ENCODE measurements at regions not wholly inside any gene's neighbourhood (a gene's known extent, or its start where the extent isn't known, plus 50 kb on each side); places are given as distances from the start of the nearest gene placed in this dataset.

DNA sequence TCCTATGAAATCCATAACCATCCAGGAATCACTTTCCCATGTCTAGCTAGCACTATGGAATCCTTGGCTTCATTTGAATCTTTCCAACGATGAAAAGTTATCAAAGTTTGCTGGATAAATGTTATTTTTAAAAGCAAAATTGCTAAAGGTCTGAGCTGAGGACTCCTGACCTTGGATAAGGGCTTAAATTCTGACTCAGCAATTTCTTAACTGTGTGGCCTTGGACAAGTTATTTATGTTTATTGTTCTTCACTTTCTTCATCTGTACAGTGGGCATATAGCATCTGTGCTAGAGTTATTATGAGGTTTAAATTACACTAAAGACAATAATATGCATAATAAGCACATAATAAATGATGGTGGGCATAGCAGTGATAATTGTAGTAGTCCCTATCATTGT is 227.5 kb downstream of the KCNS3 start:
- H2AFZ ChIP-seq (ENCODE audit: insufficient read depth, low read depth, low read length, poor library complexity, severe bottlenecking): no peak overlapping the region
- no peaks in the 10 kb centered on the region for H3K4me1 ChIP-seq (ENCODE audit: control insufficient read depth in 2 of 2, insufficient read depth in 2 of 2, low read length in 2 of 2)
- H3K4me2 ChIP-seq (replicated peaks; ENCODE audit: low read depth, low read length, poor library complexity, severe bottlenecking): no peak overlapping the region
- H3K27me3 ChIP-seq (replicated peaks in 1 of 4; ENCODE audit: control extremely low read depth in 1 of 4, control insufficient read depth in 3 of 4, insufficient read depth in 4 of 4, low read length in 3 of 4): peaks cover 0 to 3% (median 0%) of the 10 kb centered on the region in 4 experiments
- CTCF ChIA-PET: no interaction called here
- no peak overlapping the region for H3K4me3 Mint-ChIP-seq
- no peaks in the 10 kb centered on the region for H3K9me3 Mint-ChIP-seq (ENCODE audit: insufficient read depth)
- peaks cover 28% of the 10 kb centered on the region for H3K27me3 Mint-ChIP-seq
- H3K9me3 ChIP-seq (ENCODE audit: control extremely low read depth in 1 of 3, control insufficient read depth in 2 of 3, insufficient read depth in 1 of 3, low read length in 2 of 3): no peaks in the 10 kb centered on the region
- TF ChIP-seq EZH2 (IDR thresholded peaks at IDR 0.05; ENCODE audit: borderline replicate concordance, insufficient read depth, low read depth, low read length, poor library complexity, severe bottlenecking): no peak
- TF ChIP-seq, protein P1, sequence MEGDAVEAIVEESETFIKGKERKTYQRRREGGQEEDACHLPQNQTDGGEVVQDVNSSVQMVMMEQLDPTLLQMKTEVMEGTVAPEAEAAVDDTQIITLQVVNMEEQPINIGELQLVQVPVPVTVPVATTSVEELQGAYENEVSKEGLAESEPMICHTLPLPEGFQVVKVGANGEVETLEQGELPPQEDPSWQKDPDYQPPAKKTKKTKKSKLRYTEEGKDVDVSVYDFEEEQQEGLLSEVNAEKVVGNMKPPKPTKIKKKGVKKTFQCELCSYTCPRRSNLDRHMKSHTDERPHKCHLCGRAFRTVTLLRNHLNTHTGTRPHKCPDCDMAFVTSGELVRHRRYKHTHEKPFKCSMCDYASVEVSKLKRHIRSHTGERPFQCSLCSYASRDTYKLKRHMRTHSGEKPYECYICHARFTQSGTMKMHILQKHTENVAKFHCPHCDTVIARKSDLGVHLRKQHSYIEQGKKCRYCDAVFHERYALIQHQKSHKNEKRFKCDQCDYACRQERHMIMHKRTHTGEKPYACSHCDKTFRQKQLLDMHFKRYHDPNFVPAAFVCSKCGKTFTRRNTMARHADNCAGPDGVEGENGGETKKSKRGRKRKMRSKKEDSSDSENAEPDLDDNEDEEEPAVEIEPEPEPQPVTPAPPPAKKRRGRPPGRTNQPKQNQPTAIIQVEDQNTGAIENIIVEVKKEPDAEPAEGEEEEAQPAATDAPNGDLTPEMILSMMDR (IDR thresholded peaks at IDR 0.05): no peak
- DNase-seq (no peak), ATAC-seq (ENCODE audit: low read depth) (no peak)
- POLR2A ChIA-PET: no interaction called here
- no peaks in the 10 kb centered on the region for H4K20me1 ChIP-seq (ENCODE audit: control insufficient read depth, insufficient read depth, low read length, poor library complexity, severe bottlenecking)
- H3K4me3 ChIP-seq (ENCODE audit: control extremely low read depth in 1 of 5, extremely low read depth in 1 of 5, insufficient read depth in 1 of 5, low read depth in 2 of 5, low read length in 4 of 5): no peak overlapping the region
- H3K79me2 ChIP-seq (ENCODE audit: control insufficient read depth, insufficient read depth, low read length): no peaks in the 10 kb centered on the region
- no peak overlapping the region for H3K27ac ChIP-seq (ENCODE audit: low read length in 2 of 2)
- intact Hi-C loops (cut with micrococcal nuclease): no loop called here
- no peak overlapping the region for H3K27ac Mint-ChIP-seq
- no peaks in the 10 kb centered on the region for H3K36me3 ChIP-seq (replicated peaks in 1 of 2; ENCODE audit: control extremely low read depth in 1 of 2, control insufficient read depth in 1 of 2, extremely low read depth in 1 of 2, insufficient read depth in 2 of 2, low read length in 1 of 2)
- no peak overlapping the region for H3K9ac ChIP-seq (ENCODE audit: low read length)
- no peaks in the 10 kb centered on the region for H3K4me1 Mint-ChIP-seq
- no CpG with 5 or more reads among the region's 1 CpG for WGBS (ENCODE audit: insufficient coverage)

DNA sequence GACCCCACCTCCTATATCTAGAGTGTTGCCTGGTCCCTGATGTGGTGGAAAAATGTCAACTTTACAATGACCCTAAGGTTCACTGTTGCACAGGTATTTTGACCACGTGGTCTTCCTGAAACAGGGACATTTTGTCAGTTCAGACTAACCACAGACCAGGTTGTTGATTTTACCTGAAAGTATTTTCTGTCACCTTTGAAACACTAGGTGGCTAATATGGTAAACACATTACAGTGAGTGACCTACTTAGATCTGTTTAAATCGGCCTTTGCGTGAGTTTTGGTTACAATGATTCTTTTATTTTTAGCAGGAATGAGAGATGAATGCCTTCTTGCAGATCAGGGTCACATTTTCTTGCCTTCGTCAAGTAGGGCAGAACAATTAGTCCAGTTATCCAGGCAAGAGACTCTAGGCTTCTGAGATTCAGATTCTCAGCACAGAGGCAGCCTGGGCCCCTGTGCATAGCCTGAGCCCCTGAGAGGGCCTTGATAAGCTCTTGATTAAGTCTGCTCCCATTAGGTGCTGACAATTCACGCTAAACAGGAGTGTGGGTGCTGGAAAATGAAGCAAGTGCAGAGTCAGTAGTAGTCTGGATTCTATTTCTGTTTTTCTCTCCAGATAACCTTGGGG is 226.2 kb downstream of the KCNS3 start:
- no peak for DNase-seq
- H3K4me2 ChIP-seq (replicated peaks; ENCODE audit: low read depth, low read length, poor library complexity, severe bottlenecking): no peak overlapping the region
- CTCF ChIA-PET: no interaction called here
- H3K36me3 ChIP-seq (replicated peaks in 1 of 2; ENCODE audit: control extremely low read depth in 1 of 2, control insufficient read depth in 1 of 2, extremely low read depth in 1 of 2, insufficient read depth in 2 of 2, low read length in 1 of 2): no peaks in the 10 kb centered on the region
- ATAC-seq (ENCODE audit: low read depth): no peak
- H3K9ac ChIP-seq (ENCODE audit: low read length): no peak overlapping the region
- no peaks in the 10 kb centered on the region for H3K79me2 ChIP-seq (ENCODE audit: control insufficient read depth, insufficient read depth, low read length)
- no peaks in the 10 kb centered on the region for H3K4me1 ChIP-seq (ENCODE audit: control insufficient read depth in 2 of 2, insufficient read depth in 2 of 2, low read length in 2 of 2)
- H3K4me1 Mint-ChIP-seq: no peaks in the 10 kb centered on the region
- H3K27ac ChIP-seq (ENCODE audit: low read length in 2 of 2): no peak overlapping the region
- no peak for TF ChIP-seq EZH2 (IDR thresholded peaks at IDR 0.05; ENCODE audit: borderline replicate concordance, insufficient read depth, low read depth, low read length, poor library complexity, severe bottlenecking)
- TF ChIP-seq, protein P1 (IDR thresholded peaks at IDR 0.05): no peak
- H4K20me1 ChIP-seq (ENCODE audit: control insufficient read depth, insufficient read depth, low read length, poor library complexity, severe bottlenecking): no peaks in the 10 kb centered on the region
- no peak overlapping the region for H3K4me3 ChIP-seq (ENCODE audit: control extremely low read depth in 1 of 5, extremely low read depth in 1 of 5, insufficient read depth in 1 of 5, low read depth in 2 of 5, low read length in 4 of 5)
- WGBS (ENCODE audit: insufficient coverage): 58% methylated on average over 4 of the region's 5 CpGs
- peaks cover 0 to 8% (median 0%) of the 10 kb centered on the region in 4 experiments for H3K27me3 ChIP-seq (replicated peaks in 1 of 4; ENCODE audit: control extremely low read depth in 1 of 4, control insufficient read depth in 3 of 4, insufficient read depth in 4 of 4, low read length in 3 of 4)
- POLR2A ChIA-PET: no interaction called here
- intact Hi-C loops (cut with micrococcal nuclease): no loop called here
- H2AFZ ChIP-seq (ENCODE audit: insufficient read depth, low read depth, low read length, poor library complexity, severe bottlenecking): no peak overlapping the region
- H3K9me3 ChIP-seq (ENCODE audit: control extremely low read depth in 1 of 3, control insufficient read depth in 2 of 3, insufficient read depth in 1 of 3, low read length in 2 of 3): no peaks in the 10 kb centered on the region
- H3K9me3 Mint-ChIP-seq (ENCODE audit: insufficient read depth): no peaks in the 10 kb centered on the region
- no peak overlapping the region for H3K4me3 Mint-ChIP-seq
- H3K27me3 Mint-ChIP-seq: peaks cover 30% of the 10 kb centered on the region
- no peak overlapping the region for H3K27ac Mint-ChIP-seq

Measured in B cell (primary cell).